RWPE2 (cell line): ENCODE measurements at regions not wholly inside any gene's neighbourhood (a gene's known extent, or its start where the extent isn't known, plus 50 kb on each side); places are given as distances from the start of the nearest gene placed in this dataset.

Experiments
- ATAC-seq: fragments of 200-7000 bp; cut with Tn5 transposase; 3 replicates; pipeline ENCODE4 v1.9.1; 2021; ENCODE audit warnings: low read depth
- DNase-seq: peaks from one replicate; pipeline ENCODE4 v3.0.0-alpha.2; 2020; ENCODE audit warnings: low spot score
- H3K27ac ChIP-seq: fragments of 450-650 bp; 2 replicates; pipeline ENCODE4 v1.5.1; 2017; ENCODE audit warnings: mild to moderate bottlenecking; ENCODE audit not compliant: poor library complexity, severe bottlenecking
- H3K27me3 ChIP-seq: fragments of 250-450 bp; sonication (Bioruptor Pico); 2 replicates; pipeline ENCODE4 v1.5.1; 2021; ENCODE audit warnings: mild to moderate bottlenecking, moderate library complexity; ENCODE audit not compliant: insufficient read depth, poor library complexity, severe bottlenecking
- H3K36me3 ChIP-seq: fragments of 250-450 bp; sonication (Bioruptor Pico); 2 replicates; pipeline ENCODE4 v1.5.1; 2020; ENCODE audit warnings: low read depth, mild to moderate bottlenecking, moderate library complexity
- H3K4me1 ChIP-seq: fragments of 250-450 bp; sonication (Bioruptor Pico); 2 replicates; pipeline ENCODE4 v1.5.1; 2021; ENCODE audit warnings: mild to moderate bottlenecking, moderate library complexity; ENCODE audit not compliant: insufficient read depth, poor library complexity, severe bottlenecking
- H3K4me3 ChIP-seq: fragments of 250-450 bp; sonication (Bioruptor Pico); 2 replicates; pipeline ENCODE4 v1.5.1; 2021; ENCODE audit warnings: mild to moderate bottlenecking, moderate library complexity; ENCODE audit not compliant: severe bottlenecking
- H3K9me3 ChIP-seq: fragments of 250-450 bp; sonication (Bioruptor Pico); 2 replicates; pipeline ENCODE4 v1.5.1; 2021; ENCODE audit warnings: mild to moderate bottlenecking, moderate library complexity; ENCODE audit not compliant: severe bottlenecking
- TF ChIP-seq, protein P1 (sequence below): fragments of 450-650 bp; IDR thresholded peaks from one replicate; pipeline ENCODE4 v1.5.1; 2017; ENCODE audit warnings: mild to moderate bottlenecking, moderate library complexity; ENCODE audit not compliant: poor library complexity, severe bottlenecking

DNA sequence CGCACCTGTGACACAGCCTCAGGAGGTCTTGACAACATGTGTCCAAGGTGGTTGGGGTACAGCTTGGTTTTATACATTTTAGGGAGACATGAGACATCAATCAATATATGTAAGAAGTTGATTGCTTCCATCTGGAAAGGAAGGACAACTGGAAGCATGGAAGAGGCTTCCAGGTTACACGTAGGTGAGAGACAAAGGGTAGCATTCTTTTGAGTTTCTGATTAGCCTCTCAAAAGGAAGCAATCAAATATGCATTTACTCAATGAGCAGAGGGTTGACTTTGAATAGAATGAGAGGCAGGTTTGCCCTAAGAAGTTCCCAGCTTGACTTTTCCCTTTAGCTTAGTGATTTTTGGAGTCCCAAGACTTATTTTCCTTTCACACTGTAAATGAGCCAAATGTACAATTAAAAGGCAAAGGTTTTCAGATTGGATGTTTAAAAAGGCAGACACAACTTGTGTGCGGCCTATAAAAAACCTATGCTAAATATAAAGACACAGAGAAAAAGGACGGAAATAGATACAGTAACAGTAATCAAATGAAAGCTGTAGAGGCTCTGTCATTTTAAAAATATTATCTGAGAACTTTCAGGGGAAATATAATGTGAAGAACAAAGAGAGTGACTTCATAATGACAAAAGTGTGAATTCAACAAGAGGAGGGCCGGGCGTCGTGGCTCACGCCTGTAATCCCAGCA is 65.7 kb upstream of the LANCL2 start:
- Histone ChIP-seq H3K4me3 (no peak overlapping the region), H3K4me1 (no peaks in the 10 kb centered on the region), H3K27ac (no peak overlapping the region), H3K27me3 (peaks cover 15% of the 10 kb centered on the region), H3K9me3 (no peaks in the 10 kb centered on the region), H3K36me3 (no peaks in the 10 kb centered on the region)
- no peak for ATAC-seq
- TF ChIP-seq, protein P1, sequence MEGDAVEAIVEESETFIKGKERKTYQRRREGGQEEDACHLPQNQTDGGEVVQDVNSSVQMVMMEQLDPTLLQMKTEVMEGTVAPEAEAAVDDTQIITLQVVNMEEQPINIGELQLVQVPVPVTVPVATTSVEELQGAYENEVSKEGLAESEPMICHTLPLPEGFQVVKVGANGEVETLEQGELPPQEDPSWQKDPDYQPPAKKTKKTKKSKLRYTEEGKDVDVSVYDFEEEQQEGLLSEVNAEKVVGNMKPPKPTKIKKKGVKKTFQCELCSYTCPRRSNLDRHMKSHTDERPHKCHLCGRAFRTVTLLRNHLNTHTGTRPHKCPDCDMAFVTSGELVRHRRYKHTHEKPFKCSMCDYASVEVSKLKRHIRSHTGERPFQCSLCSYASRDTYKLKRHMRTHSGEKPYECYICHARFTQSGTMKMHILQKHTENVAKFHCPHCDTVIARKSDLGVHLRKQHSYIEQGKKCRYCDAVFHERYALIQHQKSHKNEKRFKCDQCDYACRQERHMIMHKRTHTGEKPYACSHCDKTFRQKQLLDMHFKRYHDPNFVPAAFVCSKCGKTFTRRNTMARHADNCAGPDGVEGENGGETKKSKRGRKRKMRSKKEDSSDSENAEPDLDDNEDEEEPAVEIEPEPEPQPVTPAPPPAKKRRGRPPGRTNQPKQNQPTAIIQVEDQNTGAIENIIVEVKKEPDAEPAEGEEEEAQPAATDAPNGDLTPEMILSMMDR = no peak
- no peak for DNase-seq

DNA sequence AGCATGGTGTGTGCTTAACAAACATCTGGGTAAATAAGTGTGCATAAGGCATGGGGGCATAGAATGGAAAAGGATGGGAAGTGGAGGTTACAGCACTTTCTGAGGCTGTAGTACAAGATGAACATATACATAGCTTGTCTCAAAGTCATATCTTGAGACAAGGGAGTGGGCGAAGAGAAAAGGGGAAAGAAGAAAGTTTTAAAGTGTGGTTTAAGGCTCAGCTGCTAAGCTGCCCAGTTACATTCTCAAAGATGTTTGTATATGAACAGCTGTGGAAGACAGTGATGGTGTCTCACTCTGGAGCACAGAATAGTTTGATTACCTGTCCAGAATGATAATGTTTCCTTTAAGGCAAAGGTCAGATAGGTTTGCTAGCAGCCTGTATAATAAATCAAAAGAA is 61.9 kb upstream of the LANCL2 start:
- no peak for DNase-seq
- Histone ChIP-seq H3K27ac (no peak overlapping the region), H3K36me3 (no peaks in the 10 kb centered on the region), H3K4me3 (no peak overlapping the region), H3K27me3 (peaks cover 15% of the 10 kb centered on the region), H3K9me3 (no peaks in the 10 kb centered on the region), H3K4me1 (no peaks in the 10 kb centered on the region)
- no peak for ATAC-seq
- TF ChIP-seq, protein P1 = no peak

DNA sequence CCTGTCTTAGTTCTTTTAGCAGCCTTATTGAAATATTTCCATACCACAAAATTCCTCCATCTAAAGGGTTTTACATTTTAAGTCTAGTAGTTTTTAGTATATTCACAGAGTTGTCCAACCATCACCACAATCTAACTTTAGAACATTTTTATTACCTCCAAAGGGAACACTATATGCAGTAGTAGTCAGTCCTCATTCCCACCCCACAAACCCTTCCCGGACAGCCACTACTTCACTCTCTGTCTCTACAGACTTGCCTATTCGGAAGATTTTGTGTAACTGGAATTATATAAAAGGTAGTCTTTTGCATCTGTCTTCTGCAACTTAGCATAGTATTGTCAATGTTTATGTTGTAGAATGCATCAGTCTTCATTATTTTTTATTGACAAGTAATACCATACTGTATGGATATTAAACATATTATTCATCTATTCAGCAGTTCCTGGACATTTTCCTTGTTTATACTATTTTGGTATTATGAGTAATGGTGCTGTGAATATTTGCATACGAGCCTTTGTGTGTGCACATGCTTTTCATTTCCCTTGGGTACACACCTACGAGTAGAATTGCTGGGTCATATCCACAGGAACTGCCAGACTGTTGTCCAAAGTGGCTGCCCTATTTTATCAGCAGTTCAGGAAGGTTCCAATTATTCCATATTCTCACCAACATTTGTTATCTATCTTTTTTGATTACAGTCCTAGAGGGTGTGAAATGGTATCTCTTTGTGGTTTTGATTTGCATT is 60.9 kb upstream of the LANCL2 start:
- Histone ChIP-seq H3K4me3 (no peak overlapping the region), H3K27ac (no peak overlapping the region), H3K27me3 (peaks cover 14% of the 10 kb centered on the region), H3K36me3 (no peaks in the 10 kb centered on the region), H3K9me3 (no peaks in the 10 kb centered on the region), H3K4me1 (no peaks in the 10 kb centered on the region)
- TF ChIP-seq, protein P1 = no peak
- ATAC-seq (no peak), DNase-seq (no peak)

DNA sequence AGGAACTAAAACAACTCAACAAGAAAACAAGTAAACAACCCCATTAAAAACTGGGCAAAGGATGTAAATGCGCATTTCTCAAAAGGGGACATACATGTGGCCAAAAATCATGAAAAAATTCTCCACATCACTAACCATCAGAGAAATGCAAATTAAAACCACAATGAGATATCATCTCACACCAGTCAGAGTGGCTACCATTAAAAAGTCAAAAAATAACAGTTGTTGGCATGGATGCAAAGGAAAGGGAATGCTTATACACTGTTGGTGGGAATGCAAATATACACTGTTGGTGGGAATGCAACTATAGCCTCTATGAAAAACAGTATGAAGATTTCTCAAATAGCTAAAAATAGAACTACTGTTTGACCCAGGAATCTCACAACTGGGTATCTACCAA is 60.0 kb upstream of the LANCL2 start:
- H3K4me1 ChIP-seq = no peaks in the 10 kb centered on the region
- H3K27me3 ChIP-seq = peaks cover 11% of the 10 kb centered on the region
- H3K9me3 ChIP-seq = no peaks in the 10 kb centered on the region
- H3K36me3 ChIP-seq = no peaks in the 10 kb centered on the region
- no peak overlapping the region for H3K27ac ChIP-seq
- ATAC-seq = no peak
- TF ChIP-seq, protein P1 = no peak
- no peak overlapping the region for H3K4me3 ChIP-seq
- no peak for DNase-seq

DNA sequence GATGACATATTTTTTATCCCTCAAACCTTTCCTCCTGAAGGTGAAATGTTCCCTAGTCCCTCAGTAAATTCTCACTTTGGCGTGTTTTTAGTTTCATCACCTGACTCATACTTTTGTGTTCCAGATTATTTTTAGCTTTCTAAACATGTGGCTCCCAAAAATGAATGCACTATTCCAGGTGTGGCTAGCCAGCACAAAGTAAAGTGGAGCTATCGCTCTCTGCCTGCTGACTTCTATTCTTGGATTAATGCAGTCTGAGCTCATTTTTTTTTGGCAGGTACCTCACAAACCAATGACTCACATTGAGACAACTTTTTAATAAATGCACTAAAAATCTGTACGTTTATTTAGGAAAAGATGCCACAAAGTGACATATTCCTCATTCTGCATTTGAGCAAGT is 58.8 kb upstream of the LANCL2 start:
- Histone ChIP-seq H3K27ac (no peak overlapping the region), H3K36me3 (no peaks in the 10 kb centered on the region), H3K27me3 (peaks cover 8% of the 10 kb centered on the region), H3K4me3 (no peak overlapping the region), H3K9me3 (no peaks in the 10 kb centered on the region), H3K4me1 (no peaks in the 10 kb centered on the region)
- ATAC-seq = 0 out of 3 replicates have a peak, but pooled peaks have one; percentile 29
- no peak for DNase-seq
- TF ChIP-seq, protein P1 = no peak
